Renal cortical epithelial cell (primary cell): ENCODE measurements at regions not wholly inside any gene's neighbourhood (a gene's known extent, or its start where the extent isn't known, plus 50 kb on each side); places are given as distances from the start of the nearest gene placed in this dataset.
"Not testable (repeated sequence)": the region's sequence is repeated elsewhere in the genome, so short reads cannot be mapped to it uniquely, and the experiment has no call there.

Experiments used
- DNase-seq: peaks from one replicate; pipeline ENCODE4 v3.0.0-alpha.2; 2011; ENCODE audit warnings: low read depth

DNA sequence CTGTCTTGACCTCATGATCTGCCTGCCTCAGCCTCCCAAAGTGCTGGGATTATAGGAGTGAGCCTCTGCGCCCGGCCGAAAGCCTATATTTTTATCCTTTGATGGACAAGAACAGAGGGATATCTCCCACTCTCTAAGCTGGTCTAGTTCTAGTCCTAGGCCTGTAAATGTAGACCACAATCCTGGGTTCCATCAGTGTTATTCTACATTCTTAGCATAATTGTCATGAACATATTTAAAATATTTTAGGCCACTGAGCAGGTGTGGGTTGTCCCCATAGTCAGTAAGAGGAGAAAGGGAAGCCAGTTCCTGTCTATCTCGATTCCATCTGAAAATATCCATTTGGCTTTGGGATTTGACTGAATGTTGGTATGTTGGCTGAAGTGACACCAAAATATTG is 118.1 kb downstream of the EBLN2 start:
- DNase-seq, result no peak

GRCh38 chr3:73186741-73187140 is 125.3 kb downstream of the EBLN2 start:
- DNase-seq, result no peak

DNA sequence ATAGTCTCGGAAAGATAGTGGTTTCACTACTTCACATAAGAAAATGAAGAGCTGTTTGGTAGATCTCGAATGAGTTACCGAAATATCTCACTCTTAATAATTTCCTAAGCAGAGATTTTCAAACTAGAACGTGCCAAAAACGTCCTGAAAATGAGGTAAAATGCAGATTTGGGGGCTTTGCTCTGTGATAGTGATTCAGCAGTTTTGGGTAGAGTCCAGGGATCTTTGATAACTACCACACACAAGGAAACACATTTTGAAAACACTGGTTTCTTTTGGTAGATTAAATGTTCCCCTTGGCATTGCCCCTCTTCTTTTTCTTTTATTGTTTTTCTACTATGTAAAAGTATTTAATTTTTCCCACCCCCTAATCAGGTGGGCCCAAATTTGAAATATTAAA is 125.9 kb downstream of the EBLN2 start:
- DNase-seq, result no peak

DNA sequence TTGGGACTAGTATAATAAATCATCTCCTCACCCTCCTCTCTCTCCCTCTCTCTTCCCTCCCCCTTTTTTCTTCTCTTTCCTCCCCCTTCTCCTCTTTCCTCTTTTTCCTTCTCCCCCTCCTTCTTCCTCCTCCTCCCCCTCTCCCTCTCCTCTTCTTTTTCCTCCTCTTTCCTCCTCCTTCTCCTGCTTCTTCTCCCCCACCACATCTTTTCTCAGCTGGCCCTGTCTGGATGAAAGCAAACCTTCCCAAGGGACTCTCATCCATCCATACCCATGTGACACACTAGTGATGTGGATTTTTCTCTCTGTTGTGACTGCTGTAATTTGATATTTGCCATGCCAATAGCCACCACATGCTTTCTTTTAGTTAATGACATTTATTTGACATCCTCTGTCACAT is 127.2 kb downstream of the EBLN2 start:
- no peak for DNase-seq

DNA sequence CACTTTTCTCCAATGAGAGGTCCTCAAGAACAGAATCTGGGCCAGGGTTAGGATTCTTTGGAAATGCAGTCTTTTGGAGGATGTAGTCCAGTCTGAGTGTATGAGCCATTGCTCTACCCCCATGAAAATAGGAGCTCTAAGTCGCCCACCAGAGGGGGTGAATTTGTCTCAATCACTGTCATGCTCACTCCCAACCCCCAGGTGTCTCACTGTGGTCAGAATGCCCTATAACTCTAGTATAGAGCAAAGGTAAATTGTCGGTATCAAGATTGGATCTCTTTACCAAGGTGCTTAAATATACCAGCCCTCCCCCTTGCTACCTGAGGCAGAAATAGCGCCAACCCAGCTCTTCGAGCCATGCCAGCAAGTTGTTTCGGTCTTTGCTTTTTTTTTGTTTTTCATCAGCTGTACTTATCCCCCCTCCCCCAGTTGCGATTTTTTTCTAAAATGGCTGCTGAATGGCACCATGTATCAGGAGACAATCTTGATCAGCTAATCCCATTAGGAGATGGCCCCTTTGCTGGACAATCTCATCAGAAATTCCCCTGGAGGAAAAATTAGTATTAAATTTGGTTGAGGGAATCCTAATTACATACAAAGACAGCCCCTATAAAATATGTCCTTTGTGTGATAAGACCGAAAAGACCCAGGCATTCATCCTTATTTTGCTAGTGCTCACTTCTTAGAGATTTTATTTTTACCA is 130.7 kb downstream of the EBLN2 start:
- no peak for DNase-seq

DNA sequence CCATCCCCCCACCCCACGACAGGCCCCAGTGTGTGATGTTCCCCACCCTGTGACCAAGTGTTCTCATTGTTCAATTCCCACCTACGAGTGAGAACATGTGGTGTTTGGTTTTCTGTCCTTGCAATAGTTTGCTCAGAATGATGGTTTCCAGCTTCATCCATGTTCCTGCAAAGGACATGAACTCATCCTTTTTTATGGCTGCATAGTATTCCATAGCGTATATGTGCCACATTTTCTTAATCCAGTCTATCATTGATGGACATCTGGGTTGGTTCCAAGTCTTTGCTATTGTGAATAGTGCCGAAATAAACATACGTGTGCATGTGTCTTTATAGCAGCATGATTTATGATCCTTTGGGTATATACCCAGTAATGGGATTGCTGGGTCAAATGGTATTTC is 132.5 kb downstream of the EBLN2 start:
- DNase-seq, result not testable (repeated sequence)

DNA sequence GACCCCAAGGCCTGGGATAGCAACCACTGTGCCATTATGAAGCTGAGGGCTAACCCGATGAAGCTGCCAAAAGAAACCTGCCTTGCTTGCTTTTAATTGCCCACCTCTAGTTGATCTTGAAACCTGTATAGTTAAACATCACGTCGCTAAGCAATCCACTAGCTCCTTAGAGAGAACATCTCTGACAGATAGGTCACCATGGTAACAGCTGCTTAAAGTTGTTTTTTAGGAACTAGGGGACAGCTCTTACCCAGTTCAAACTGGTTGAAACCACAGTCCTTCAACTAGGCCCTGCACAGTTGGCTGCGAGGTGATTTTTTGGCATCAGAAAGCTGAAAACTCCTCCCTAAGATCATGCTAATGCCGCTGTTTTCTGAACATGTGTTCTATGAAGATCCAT is 135.7 kb downstream of the EBLN2 start:
- no peak for DNase-seq

DNA sequence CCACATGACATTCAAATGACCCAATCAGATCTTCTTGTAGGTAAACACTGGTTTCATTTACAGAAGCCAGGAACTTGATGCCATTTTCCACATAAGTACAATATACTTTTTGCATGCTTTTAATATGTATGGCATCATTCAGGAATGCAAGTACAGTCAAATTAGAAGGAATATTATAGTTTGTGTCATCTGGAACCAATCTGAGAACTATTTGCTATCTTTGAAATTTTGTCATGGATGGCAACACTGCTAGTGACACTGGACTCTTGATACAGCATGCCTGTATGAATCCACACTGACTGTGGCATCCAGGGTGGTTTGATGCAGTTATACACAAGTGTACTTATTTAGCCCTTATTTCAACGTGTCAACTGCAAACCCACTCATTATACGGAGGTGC is 141.6 kb downstream of the EBLN2 start:
- no peak for DNase-seq

- no peak for DNase-seq
Measured at GRCh38 chr3:73203633-73204032, 142.2 kb downstream of the EBLN2 start.

- no peak for DNase-seq
Measured at GRCh38 chr3:73204841-73205240, 143.4 kb downstream of the EBLN2 start.

DNA sequence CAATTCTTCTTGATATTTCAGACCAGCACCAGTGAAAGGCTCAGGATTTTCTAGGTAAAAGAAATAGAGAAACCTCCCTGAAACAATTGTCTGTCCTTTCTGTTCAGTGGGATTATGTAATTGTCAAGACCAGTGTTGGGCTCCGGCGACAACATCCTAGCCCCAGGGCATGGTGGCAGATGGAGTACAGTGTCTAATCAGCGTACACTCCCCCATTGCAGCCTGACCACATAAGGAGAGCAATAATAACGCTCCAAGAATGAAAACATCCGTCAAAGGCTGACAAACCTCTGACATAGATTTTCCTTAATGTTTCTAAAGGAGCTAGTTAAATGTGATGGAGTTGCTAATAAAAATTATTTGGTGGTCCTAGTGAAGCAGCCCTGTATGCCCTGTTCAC is 144.6 kb downstream of the EBLN2 start:
- no peak for DNase-seq

DNA sequence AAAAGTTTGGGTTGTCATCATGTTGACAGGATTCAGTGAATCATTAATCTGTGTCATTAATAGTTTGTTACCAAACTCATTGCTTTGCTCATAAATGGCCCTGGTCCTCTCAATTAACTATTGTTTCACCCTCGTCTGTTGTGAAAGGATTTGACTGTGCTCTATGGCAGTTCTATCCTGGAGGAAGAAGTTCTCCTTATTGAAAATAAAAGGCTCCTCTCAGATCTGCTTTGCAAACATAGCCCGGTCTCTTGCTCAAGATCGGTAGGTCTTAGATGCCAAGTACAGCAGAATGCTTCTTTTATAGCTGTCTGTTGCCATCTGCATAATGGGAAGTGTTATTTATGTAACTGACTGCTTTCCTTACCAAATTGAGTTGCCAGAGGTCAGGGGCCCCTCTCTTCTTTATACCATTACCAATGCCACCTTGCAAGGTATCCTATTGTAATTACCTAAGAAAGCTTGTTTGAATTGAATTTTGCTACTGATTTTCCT is 146.5 kb downstream of the EBLN2 start:
- no peak for DNase-seq

- no peak for DNase-seq
Measured at GRCh38 chr3:73210759-73211158, 149.3 kb downstream of the EBLN2 start.

DNA sequence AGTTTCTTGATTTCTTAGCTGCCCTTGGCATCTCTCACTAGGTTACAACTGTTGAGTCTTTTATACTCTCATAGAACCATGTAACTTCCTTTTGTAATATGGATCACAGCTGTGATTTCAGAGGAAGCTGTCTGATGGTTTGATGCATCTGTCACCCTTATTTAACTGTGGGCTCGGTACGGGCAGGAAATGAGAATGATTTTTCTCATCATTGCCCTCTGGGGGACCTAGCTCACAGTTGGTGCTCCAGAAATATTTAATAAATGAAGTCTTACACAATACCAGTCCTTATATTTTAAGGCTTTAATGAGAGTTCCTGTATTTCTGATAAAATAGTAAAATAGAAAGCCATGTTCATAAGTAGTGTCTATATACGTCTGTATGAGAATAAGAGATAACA is 151.2 kb downstream of the EBLN2 start:
- DNase-seq, result no peak

- DNase-seq, result no peak
Measured at GRCh38 chr3:73213896-73214295, 152.4 kb downstream of the EBLN2 start.

DNA sequence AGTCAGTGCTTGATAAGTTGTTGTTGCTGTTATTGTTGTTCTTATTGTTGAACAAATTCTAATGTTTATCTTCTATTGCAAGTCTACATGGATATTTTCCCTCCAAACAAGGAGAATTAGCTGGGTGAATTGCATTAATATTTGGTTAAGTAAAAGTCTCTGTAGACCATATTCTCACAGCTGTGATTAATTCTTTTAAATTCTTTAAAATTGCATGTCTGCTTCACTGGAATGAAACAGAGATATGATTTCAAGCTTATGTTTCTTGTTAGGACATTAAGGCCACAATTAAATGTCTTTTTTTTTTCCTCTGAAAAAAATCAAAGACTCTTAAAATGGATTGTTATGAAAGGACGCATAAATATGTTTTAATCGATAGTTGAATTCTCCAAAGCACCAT is 153.4 kb downstream of the EBLN2 start:
- DNase-seq, result no peak

DNA sequence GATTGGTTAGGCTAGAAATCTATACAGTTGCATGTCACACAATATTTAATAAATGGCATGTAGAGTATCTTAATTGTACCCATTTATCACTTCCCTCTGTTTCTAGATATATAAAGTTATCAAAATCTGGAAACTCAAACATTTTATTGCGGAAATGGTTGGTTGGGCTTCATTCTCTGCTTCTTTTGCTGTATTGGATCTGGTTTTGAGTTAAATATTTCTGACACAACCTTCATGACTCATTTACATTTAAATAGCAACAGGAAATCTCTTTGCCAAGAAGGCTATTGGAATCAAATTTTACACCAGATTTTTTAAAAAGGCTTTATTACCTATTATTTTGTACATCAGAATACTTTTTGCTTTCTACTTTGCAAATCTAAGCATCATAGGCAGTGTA is 153.8 kb downstream of the EBLN2 start:
- peak; percentile 1 for DNase-seq

DNA sequence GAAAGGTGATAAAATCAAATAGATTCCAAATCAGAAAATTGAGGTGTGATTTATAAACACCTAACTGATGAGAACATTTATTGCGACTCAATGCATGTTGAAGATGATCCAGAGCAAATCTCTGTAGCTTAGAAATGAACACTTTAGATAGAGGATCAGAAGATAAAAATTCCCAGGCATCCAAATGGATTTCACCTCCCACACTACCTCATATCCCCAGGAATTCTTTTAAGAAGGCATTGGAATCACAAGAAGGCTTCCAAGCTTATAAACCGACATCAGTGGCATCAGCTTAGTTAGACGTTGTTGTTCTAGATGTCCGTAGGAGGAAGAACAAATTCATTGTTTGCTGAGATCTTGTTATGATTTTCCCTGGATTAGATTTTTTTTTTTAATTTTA is 154.4 kb downstream of the EBLN2 start:
- DNase-seq, result no peak

- DNase-seq, result no peak
Measured at GRCh38 chr3:73216310-73216709, 154.9 kb downstream of the EBLN2 start.

DNA sequence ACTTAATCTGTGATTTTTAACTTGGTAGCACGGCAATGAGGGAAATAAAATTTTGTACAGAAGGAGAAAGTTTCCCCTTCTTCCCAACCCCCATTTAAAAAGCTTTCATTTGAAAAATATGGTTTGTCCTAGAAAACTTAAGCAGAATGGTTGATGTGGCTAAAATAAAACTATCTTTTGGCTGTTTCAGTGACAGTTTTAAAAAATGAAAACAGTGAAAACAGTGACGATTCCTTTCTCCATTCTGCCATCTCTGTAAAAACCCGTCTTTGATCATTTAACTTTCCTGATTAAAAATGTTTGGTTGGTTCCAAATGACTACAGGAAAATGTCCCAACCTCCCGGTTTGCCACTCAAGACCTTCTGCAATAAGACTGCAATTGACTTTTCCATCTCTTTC is 160.7 kb downstream of the EBLN2 start:
- DNase-seq, result no peak

DNA sequence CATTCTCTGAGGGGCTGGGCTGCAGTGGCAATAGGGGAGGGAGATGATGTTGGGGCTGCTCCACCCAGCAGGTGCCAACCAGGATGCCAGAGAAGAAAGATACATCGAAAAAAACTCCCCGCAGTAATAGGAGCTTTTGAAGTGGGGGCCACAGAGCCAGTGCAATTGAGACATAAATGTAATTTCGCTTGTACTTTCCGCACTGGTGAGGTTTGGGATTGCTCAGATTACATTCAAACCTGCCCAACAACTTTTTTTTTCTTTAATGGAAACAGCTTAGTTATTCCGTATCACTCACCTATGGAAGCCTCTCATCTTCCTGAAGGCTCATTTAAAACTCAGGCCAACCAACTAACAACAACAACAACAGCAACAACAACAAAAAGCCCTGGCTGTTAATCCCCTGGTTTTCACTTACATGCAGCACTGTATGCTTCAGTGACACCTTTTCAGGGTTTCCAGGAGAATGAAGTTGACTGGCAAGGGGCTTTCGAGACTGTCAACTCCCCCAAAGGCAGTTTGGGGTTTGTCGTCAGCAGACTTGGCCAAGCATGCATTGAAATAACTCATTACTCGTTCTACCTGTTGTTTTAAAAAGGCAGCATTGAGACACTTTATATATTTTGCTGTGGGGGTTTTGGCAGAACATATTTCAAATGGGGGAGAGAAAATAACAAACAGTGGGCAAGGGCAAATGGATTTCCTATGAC is 163.8 kb downstream of the EBLN2 start:
- DNase-seq, result no peak

DNA sequence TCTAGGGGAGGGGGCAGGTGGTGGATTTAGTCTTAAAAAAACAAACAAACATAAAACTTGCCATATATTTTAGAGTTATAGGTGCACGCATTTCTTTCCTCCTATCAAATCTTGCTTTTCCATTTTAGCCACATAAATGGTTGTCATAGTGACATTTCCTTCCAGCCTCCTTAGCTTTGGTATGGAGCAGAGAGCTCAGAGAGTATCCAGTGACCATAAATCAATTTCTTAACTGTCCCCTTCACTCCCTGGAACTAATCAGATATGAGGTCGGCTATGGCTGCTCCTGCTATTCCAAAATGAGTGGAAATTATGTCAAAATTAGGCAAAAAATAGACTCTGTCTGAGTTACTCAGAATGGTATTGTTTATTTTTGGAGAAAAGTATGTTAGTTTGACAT is 164.5 kb downstream of the EBLN2 start:
- no peak for DNase-seq

GRCh38 chr3:73228000-73228399 is 166.5 kb downstream of the EBLN2 start:
- DNase-seq, result no peak

- no peak for DNase-seq
Measured at GRCh38 chr3:73228437-73228836, 167.0 kb downstream of the EBLN2 start.
